Psoas muscle (tissue), 7 donors: ENCODE measurements at regions not wholly inside any gene's neighbourhood (a gene's known extent, or its start where the extent isn't known, plus 50 kb on each side); places are given as distances from the start of the nearest gene placed in this dataset.

Source experiments
- ATAC-seq, 4 donors: fragments of 200-7000 bp; cut with Tn5 transposase; one replicate each; pipeline ENCODE4 v1.9.1; 2020; ENCODE audit warnings: moderate library complexity in 3 of 4, mild to moderate bottlenecking in 2 of 4
- DNase-seq, 2 donors: peaks; one replicate each; pipeline ENCODE4 v3.0.0-alpha.2; 2020
- H3K27ac ChIP-seq: fragments of 200-600 bp; one replicate; pipeline ENCODE4 v1.8.0; 2022
- H3K27me3 ChIP-seq, 3 donors: fragments of 200-600 bp in 1 of 3; one replicate each; pipeline versions ENCODE4 v1.6.1 to v1.8.0; 2013 to 2022; ENCODE audit warnings: low read length in 2 of 3, mild to moderate bottlenecking in 2 of 3, moderate library complexity in 1 of 3; ENCODE audit not compliant: insufficient read depth in 3 of 3
- H3K36me3 ChIP-seq, 2 donors: fragments of 200-600 bp in 1 of 2; one replicate each; pipeline versions ENCODE4 v1.6.1 to v1.8.0; 2013 to 2022; ENCODE audit warnings: low read depth in 1 of 2, mild to moderate bottlenecking in 1 of 2, moderate library complexity in 1 of 2; ENCODE audit not compliant: insufficient read depth in 1 of 2
- H3K4me1 ChIP-seq: fragments of 200-600 bp; one replicate; pipeline ENCODE4 v1.8.0; 2022
- H3K4me3 ChIP-seq: fragments of 200-600 bp; one replicate; pipeline ENCODE4 v1.8.0; 2022; ENCODE audit warnings: mild to moderate bottlenecking
- H3K9me3 ChIP-seq: fragments of 200-600 bp; one replicate; pipeline ENCODE4 v1.8.0; 2022
- CTCF ChIP-seq: fragments of 200-600 bp; IDR thresholded peaks from one replicate; pipeline ENCODE4 v1.8.0; 2022; ENCODE audit warnings: antibody characterized with exemption
- WGBS, 3 donors: extraction: QIAGEN DNeasy Blood & Tissue Kit; methylation state at CpG; one replicate each; pipeline versions ENCODE4 v1.1.6 to v1.1.7; 2013; 5-methylcytosine and 5-hydroxymethylcytosine counted together
- intact Hi-C, 2 donors: fragments of 100-400 bp; cut with DNase I; formaldehyde crosslinking; loops; one replicate each; pipeline versions ENCODE4 v1.11.0 to v1.14.2; 2022
- donor health status: healthy with polysubstance abuse.
- donor health status: DM: no; HTN: no; CAD: no; lungs with moderate emphysema.
- donor health status: Bipolar disorder and iron deficiency.
- donor health status: healthy.
- donor health status: DM: yes; HTN: yes; CAD: no.
- donor health status: DM: no; HTN: no; CAD: no.
- donor health status: DM: yes; HTN: yes; CAD: no.

GRCh38 chr20:52432740-52433139 lies 241.2 kb upstream of the ZFP64 start:
- Histone ChIP-seq H3K4me3 (no peak overlapping the region), H3K27me3 (no peaks in the 10 kb centered on the region), H3K36me3 (no peaks in the 10 kb centered on the region), H3K9me3 (no peaks in the 10 kb centered on the region), H3K27ac (no peak overlapping the region), H3K4me1 (no peaks in the 10 kb centered on the region)
- no peak for TF ChIP-seq CTCF
- DNase-seq, result no peak
- 83 to 92% (median 87%) methylated on average over 2 of the region's 2 CpGs for WGBS, 3 donors
- ATAC-seq, result no peak
- intact Hi-C loops, result no loop called here

GRCh38 chr20:52429029-52429428 lies 237.4 kb upstream of the ZFP64 start:
- TF ChIP-seq CTCF, result no peak
- no peak overlapping the region for H3K4me3 ChIP-seq
- 79 to 92% (median 80%) methylated on average over 1 of the region's 1 CpG for WGBS, 3 donors
- H3K27ac ChIP-seq, result no peak overlapping the region
- H3K4me1 ChIP-seq, result no peaks in the 10 kb centered on the region
- no peaks in the 10 kb centered on the region for H3K27me3 ChIP-seq
- ATAC-seq (no peak), DNase-seq (no peak)
- no peaks in the 10 kb centered on the region for H3K9me3 ChIP-seq
- intact Hi-C loops, result no loop called here
- no peaks in the 10 kb centered on the region for H3K36me3 ChIP-seq

DNA sequence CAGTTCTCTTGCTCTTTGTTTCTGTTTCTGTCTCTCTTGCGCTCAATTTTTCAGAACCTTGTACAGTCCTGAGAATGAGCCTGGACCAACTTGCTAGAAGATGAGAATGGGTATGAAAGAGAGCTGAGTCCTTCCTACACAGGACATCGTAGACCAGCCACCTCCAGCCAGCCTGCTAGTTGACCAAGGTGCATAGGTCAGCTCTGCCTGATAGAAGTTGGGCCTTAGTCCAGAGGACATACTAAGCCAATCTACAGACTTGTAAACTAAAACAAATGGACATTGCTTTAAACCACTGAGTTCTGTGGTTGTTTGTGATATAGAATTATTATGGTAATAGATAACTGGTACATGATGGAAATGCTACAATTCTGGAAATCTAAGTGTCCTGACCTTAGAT lies 236.4 kb upstream of the ZFP64 start:
- Histone ChIP-seq H3K4me1 (no peaks in the 10 kb centered on the region), H3K9me3 (no peaks in the 10 kb centered on the region), H3K36me3 (no peaks in the 10 kb centered on the region), H3K27ac (no peak overlapping the region), H3K27me3 (no peaks in the 10 kb centered on the region), H3K4me3 (no peak overlapping the region)
- no peak for DNase-seq
- intact Hi-C loops, result no loop called here
- no peak for ATAC-seq
- TF ChIP-seq CTCF, result no peak
- 83 to 96% (median 93%) methylated on average over 2 of the region's 2 CpGs for WGBS, 3 donors

GRCh38 chr20:52426856-52427255 lies 235.3 kb upstream of the ZFP64 start:
- Histone ChIP-seq H3K27ac (no peak overlapping the region), H3K4me3 (no peak overlapping the region), H3K4me1 (no peaks in the 10 kb centered on the region), H3K27me3 (no peaks in the 10 kb centered on the region), H3K9me3 (no peaks in the 10 kb centered on the region), H3K36me3 (no peaks in the 10 kb centered on the region)
- DNase-seq (no peak), ATAC-seq (no peak)
- intact Hi-C loops, result no loop called here
- 44 to 67% (median 58%) methylated on average over 2 of the region's 2 CpGs for WGBS, 3 donors
- no peak for TF ChIP-seq CTCF

DNA sequence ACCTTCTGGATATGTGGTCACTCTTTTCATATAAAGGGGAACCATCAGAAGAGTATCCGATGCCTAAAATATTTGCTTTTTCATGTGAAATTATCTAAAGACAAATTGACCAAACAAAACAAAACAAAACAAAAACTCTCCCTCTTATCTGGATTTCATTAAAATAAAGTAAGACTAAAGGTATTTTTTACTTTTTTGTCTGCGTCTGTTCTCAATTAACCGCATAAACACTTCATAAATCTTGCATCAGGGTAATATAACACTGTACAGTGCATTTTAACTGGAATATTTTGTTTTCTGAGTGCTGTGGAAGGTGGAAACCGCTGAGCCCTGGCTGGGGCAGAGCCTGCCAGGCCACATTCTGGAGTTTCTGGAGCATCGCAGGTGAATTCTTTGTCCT lies 234.1 kb upstream of the ZFP64 start:
- ATAC-seq (no peak), DNase-seq (no peak)
- no peaks in the 10 kb centered on the region for H3K36me3 ChIP-seq
- no peaks in the 10 kb centered on the region for H3K4me1 ChIP-seq
- no peak overlapping the region for H3K4me3 ChIP-seq
- no peak for TF ChIP-seq CTCF
- WGBS, 3 donors, result 44 to 67% (median 66%) methylated on average over 5 of the region's 5 CpGs
- H3K9me3 ChIP-seq, result no peaks in the 10 kb centered on the region
- no peak overlapping the region for H3K27ac ChIP-seq
- no peaks in the 10 kb centered on the region for H3K27me3 ChIP-seq
- intact Hi-C loops, result no loop called here
